DMS53 (cell line): ENCODE measurements at regions not wholly inside any gene's neighbourhood (a gene's known extent, or its start where the extent isn't known, plus 50 kb on each side); places are given as distances from the start of the nearest gene placed in this dataset.

Experiments used
- DNase-seq: peaks from one replicate; lab custom pipeline; 2025; lab: John Stamatoyannopoulos, UW

- no peak for DNase-seq
These were observed 91.1 kb upstream of the ATP8A1 start for GRCh38 chr4:42747971-42748370.

- DNase-seq, result peak; percentile 45
These were observed 79.8 kb upstream of the ATP8A1 start for GRCh38 chr4:42736527-42737195.

GRCh38 chr4:42733380-42733779, 76.5 kb upstream of the ATP8A1 start:
- no peak for DNase-seq

GRCh38 chr4:42732776-42733175, 75.9 kb upstream of the ATP8A1 start:
- no peak for DNase-seq

GRCh38 chr4:42729505-42730237, 72.8 kb upstream of the ATP8A1 start:
- DNase-seq, result peak; percentile 47

GRCh38 chr4:42724451-42724850, 67.5 kb upstream of the ATP8A1 start:
- no peak for DNase-seq

GRCh38 chr4:42720533-42720932, 63.6 kb upstream of the ATP8A1 start:
- DNase-seq, result no peak

GRCh38 chr4:42719257-42719656, 62.4 kb upstream of the ATP8A1 start:
- no peak for DNase-seq

GRCh38 chr4:42718336-42718735, 61.4 kb upstream of the ATP8A1 start:
- no peak for DNase-seq

GRCh38 chr4:42716996-42717395, 60.1 kb upstream of the ATP8A1 start:
- no peak for DNase-seq

GRCh38 chr4:42715807-42716482, 59.0 kb upstream of the ATP8A1 start:
- DNase-seq, result peak; percentile 11

GRCh38 chr4:42713391-42713790, 56.5 kb upstream of the ATP8A1 start:
- DNase-seq, result no peak

- no peak for DNase-seq
These were observed 55.9 kb upstream of the ATP8A1 start for GRCh38 chr4:42712854-42713253.

GRCh38 chr4:42711496-42711895, 54.6 kb upstream of the ATP8A1 start:
- no peak for DNase-seq

- peak; percentile 54 for DNase-seq
These were observed 53.9 kb upstream of the ATP8A1 start for GRCh38 chr4:42710761-42711160.

- peak; percentile 58 for DNase-seq
These were observed 53.4 kb upstream of the ATP8A1 start for GRCh38 chr4:42710329-42710728.

- peak; percentile 96 for DNase-seq
These were observed 52.6 kb upstream of the ATP8A1 start for GRCh38 chr4:42709392-42710065.

- DNase-seq, result peak; percentile 85
These were observed 51.7 kb upstream of the ATP8A1 start for GRCh38 chr4:42708625-42709024.
